ENCODE measurements at regions not wholly inside any gene's neighbourhood (a gene's known extent, or its start where the extent isn't known, plus 50 kb on each side); places are given as distances from the start of the nearest gene placed in this dataset.

- TF ChIP-seq POLR2A (IDR thresholded peaks at IDR 0.05): no peak
- TF ChIP-seq CTCF (IDR thresholded peaks at IDR 0.05): no peak
Observed at GRCh38 chr5:14034963-14035362, 90.5 kb upstream of the DNAH5 start.

Data from esophagus squamous epithelium (tissue), 4 donors.